H9 (cell line): ENCODE measurements at regions not wholly inside any gene's neighbourhood (a gene's known extent, or its start where the extent isn't known, plus 50 kb on each side); places are given as distances from the start of the nearest gene placed in this dataset.

Source experiments
- DNase-seq: peaks from one replicate; pipeline ENCODE4 v3.0.0-alpha.2; 2017
- H2AFZ ChIP-seq: one replicate; pipeline ENCODE4 v1.6.1; 2013; ENCODE audit warnings: mild to moderate bottlenecking, low read length, control low read depth, moderate library complexity
- H2AK5ac ChIP-seq: 2 replicates; pipeline ENCODE4 v1.6.1; 2013; ENCODE audit warnings: low read length, control low read depth, mixed read lengths; ENCODE audit not compliant: insufficient read length
- H2BK120ac ChIP-seq: one replicate; pipeline ENCODE4 v1.6.1; 2013; ENCODE audit warnings: low read depth, mild to moderate bottlenecking, low read length, control low read depth, inconsistent platforms; ENCODE audit not compliant: poor library complexity, severe bottlenecking
- H2BK12ac ChIP-seq: 2 replicates; pipeline ENCODE4 v1.6.1; 2013; ENCODE audit warnings: low read length, control low read depth, mixed read lengths, low read depth; ENCODE audit not compliant: insufficient read length
- H2BK15ac ChIP-seq: 2 replicates; pipeline ENCODE4 v1.6.1; 2013; ENCODE audit warnings: low read depth, low read length, control low read depth
- H2BK20ac ChIP-seq: one replicate; pipeline ENCODE4 v1.6.1; 2013; ENCODE audit warnings: low read depth, mild to moderate bottlenecking, low read length, control low read depth, inconsistent platforms; ENCODE audit not compliant: poor library complexity, severe bottlenecking
- H2BK5ac ChIP-seq: 2 replicates; pipeline ENCODE4 v1.6.1; 2013; ENCODE audit warnings: low read length, control low read depth, mixed read lengths; ENCODE audit not compliant: insufficient read length
- H3K14ac ChIP-seq: 2 replicates; pipeline ENCODE4 v1.6.1; 2013; ENCODE audit warnings: low read length, control low read depth; ENCODE audit not compliant: insufficient read depth
- H3K18ac ChIP-seq: 2 replicates; pipeline ENCODE4 v1.6.1; 2013; ENCODE audit warnings: low read depth, mild to moderate bottlenecking, mixed read lengths, low read length, control low read depth; ENCODE audit not compliant: insufficient read length
- H3K23ac ChIP-seq: 2 replicates; pipeline ENCODE4 v1.6.1; 2013; ENCODE audit warnings: low read length, control low read depth, mixed read lengths, low read depth; ENCODE audit not compliant: insufficient read length
- H3K23me2 ChIP-seq: 2 replicates; pipeline ENCODE4 v1.6.1; 2013; ENCODE audit warnings: low read depth, mild to moderate bottlenecking, mixed read lengths, low read length, control low read depth; ENCODE audit not compliant: insufficient read length, poor library complexity, severe bottlenecking
- H3K27ac ChIP-seq: 2 replicates; pipeline ENCODE4 v1.5.1; 2013; ENCODE audit warnings: low read length, control low read depth, mixed read lengths, low read depth; ENCODE audit not compliant: insufficient read length
- H3K27me3 ChIP-seq: 2 replicates; pipeline ENCODE4 v1.6.1; 2013; ENCODE audit warnings: low read length, control low read depth, inconsistent platforms; ENCODE audit not compliant: insufficient read depth
- H3K4ac ChIP-seq: 2 replicates; pipeline ENCODE4 v1.6.1; 2013; ENCODE audit warnings: low read depth, mild to moderate bottlenecking, control low read depth, inconsistent platforms, low read length, moderate library complexity
- H3K4me1 ChIP-seq: 2 replicates; pipeline ENCODE4 v1.6.1; 2013; ENCODE audit warnings: low read length, control low read depth, inconsistent platforms; ENCODE audit not compliant: insufficient read depth
- H3K4me2 ChIP-seq: 2 replicates; pipeline ENCODE4 v1.6.1; 2013; ENCODE audit warnings: low read length, control low read depth, mixed read lengths; ENCODE audit not compliant: insufficient read length, insufficient read depth
- H3K56ac ChIP-seq: 2 replicates; pipeline ENCODE4 v1.6.1; 2013; ENCODE audit warnings: low read depth, mild to moderate bottlenecking, mixed read lengths, low read length, control low read depth; ENCODE audit not compliant: insufficient read length
- H3K79me1 ChIP-seq: 2 replicates; pipeline ENCODE4 v1.6.1; 2013; ENCODE audit warnings: low read depth, mild to moderate bottlenecking, moderate library complexity, low read length, control low read depth, inconsistent platforms; ENCODE audit not compliant: insufficient read depth, poor library complexity, severe bottlenecking
- H3K79me2 ChIP-seq: 2 replicates; pipeline ENCODE4 v1.6.1; 2013; ENCODE audit warnings: low read length, control low read depth, inconsistent platforms; ENCODE audit not compliant: insufficient read depth
- H3K9ac ChIP-seq: 2 replicates; pipeline ENCODE4 v1.6.1; 2013; ENCODE audit warnings: low read length, control low read depth, mixed read lengths; ENCODE audit not compliant: insufficient read length; ENCODE audit errors: extremely low read depth
- H3K9me3 ChIP-seq: one replicate; pipeline ENCODE4 v1.6.1; 2013; ENCODE audit warnings: low read depth, low read length, inconsistent platforms; ENCODE audit not compliant: control insufficient read depth
- H3T11ph ChIP-seq: one replicate; pipeline ENCODE4 v1.6.1; 2013; ENCODE audit warnings: mild to moderate bottlenecking, low read length, control low read depth, inconsistent platforms
- H4K20me1 ChIP-seq: one replicate; pipeline ENCODE4 v1.6.1; 2013; ENCODE audit not compliant: control insufficient read depth, insufficient read length, insufficient read depth
- H4K5ac ChIP-seq: 2 replicates; pipeline ENCODE4 v1.6.1; 2013; ENCODE audit warnings: low read depth, mild to moderate bottlenecking, mixed read lengths, low read length, control low read depth; ENCODE audit not compliant: insufficient read length
- H4K8ac ChIP-seq: replicated peaks from 2 replicates; pipeline ENCODE4 v1.6.1; 2013; ENCODE audit warnings: low read length, control low read depth, mixed read lengths, low read depth; ENCODE audit not compliant: insufficient read length
- H4K91ac ChIP-seq: 2 replicates; pipeline ENCODE4 v1.6.1; 2013; ENCODE audit warnings: low read depth, mild to moderate bottlenecking, moderate library complexity, mixed read lengths, low read length, control low read depth; ENCODE audit not compliant: insufficient read length
- H3K27ac Mint-ChIP-seq, 3 experiments: 2 replicates in 2 of 3; 3 replicates in 1 of 3; pipeline ENCODE4 v1.8.0; 2020 to 2021; ENCODE audit warnings: mixed read lengths in 3 of 3, mild to moderate bottlenecking in 1 of 3, moderate library complexity in 1 of 3
- H3K27me3 Mint-ChIP-seq: 2 replicates; pipeline ENCODE4 v1.8.0; 2021; ENCODE audit warnings: low read depth, mild to moderate bottlenecking, moderate library complexity, mixed read lengths
- H3K36me3 Mint-ChIP-seq, 3 experiments: 2 replicates in 2 of 3; 3 replicates in 1 of 3; pipeline ENCODE4 v1.8.0; 2020 to 2021; ENCODE audit warnings: low read depth in 3 of 3, mixed read lengths in 3 of 3; ENCODE audit not compliant: insufficient read depth in 1 of 3
- H3K4me1 Mint-ChIP-seq, 2 experiments: 2 replicates each; pipeline ENCODE4 v1.8.0; 2020; ENCODE audit warnings: mixed read lengths in 2 of 2
- H3K4me3 Mint-ChIP-seq, 2 experiments: 2 replicates in 1 of 2; 3 replicates in 1 of 2; pipeline ENCODE4 v1.8.0; 2020 to 2021; ENCODE audit warnings: mild to moderate bottlenecking in 2 of 2, mixed read lengths in 2 of 2, moderate library complexity in 1 of 2
- H3K9me3 Mint-ChIP-seq, 2 experiments: 2 replicates in 1 of 2; 3 replicates in 1 of 2; pipeline ENCODE4 v1.8.0; 2020; ENCODE audit warnings: mild to moderate bottlenecking in 2 of 2, mixed read lengths in 2 of 2, moderate library complexity in 1 of 2
- CTCF ChIP-seq: fragments of 200-600 bp; sonication (generic); conservative IDR thresholded peaks from 3 replicates; pipeline ENCODE4 v1.8.0; 2021; ENCODE audit warnings: antibody characterized with exemption, mild to moderate bottlenecking
- WGBS: extraction: QIAGEN DNeasy Blood & Tissue Kit; methylation state at CpG from one replicate; pipeline ENCODE4 v1.1.7; 2013; ENCODE audit warnings: missing lambda C conversion rate, low lambda C conversion rate, mixed read lengths; ENCODE audit not compliant: insufficient read length; ENCODE audit errors: extremely low coverage; 5-methylcytosine and 5-hydroxymethylcytosine counted together

GRCh38 chr12:91377436-91377835 is 194.8 kb upstream of the DCN start:
- H4K8ac ChIP-seq = no peak overlapping the region
- no peaks in the 10 kb centered on the region for H3K36me3 Mint-ChIP-seq
- no peak overlapping the region for H2AFZ ChIP-seq
- no peak overlapping the region for H3K4me3 Mint-ChIP-seq
- H3K79me2 ChIP-seq = no peaks in the 10 kb centered on the region
- H3K9me3 Mint-ChIP-seq = peaks cover 0 to 2% of the 10 kb centered on the region in 2 experiments; a peak in 2 of 5 replicates
- H3K27ac Mint-ChIP-seq = no peak overlapping the region
- H4K5ac ChIP-seq = no peak overlapping the region
- peaks cover 36 to 53% of the 10 kb centered on the region in 2 experiments for H3K4me1 Mint-ChIP-seq
- H3K23ac ChIP-seq = no peak overlapping the region
- H2BK15ac ChIP-seq = no peak overlapping the region
- no peak overlapping the region for H2BK12ac ChIP-seq
- H3T11ph ChIP-seq = no peak overlapping the region
- H4K20me1 ChIP-seq = no peaks in the 10 kb centered on the region
- H2BK120ac ChIP-seq = no peak overlapping the region
- H3K9me3 ChIP-seq = no peaks in the 10 kb centered on the region
- no peak for TF ChIP-seq CTCF
- no peak overlapping the region for H3K9ac ChIP-seq
- no peak overlapping the region for H2BK20ac ChIP-seq
- H3K79me1 ChIP-seq = no peaks in the 10 kb centered on the region
- no peaks in the 10 kb centered on the region for H3K23me2 ChIP-seq
- H3K27ac ChIP-seq = no peak overlapping the region
- H3K4ac ChIP-seq = no peak overlapping the region
- H3K4me1 ChIP-seq = peaks cover 5% of the 10 kb centered on the region; the same call in 1 of the 2 replicates
- H4K91ac ChIP-seq = no peak overlapping the region
- DNase-seq = no peak
- no peak overlapping the region for H2AK5ac ChIP-seq
- H3K4me2 ChIP-seq = no peak overlapping the region
- H3K14ac ChIP-seq = no peak overlapping the region
- H3K18ac ChIP-seq = no peak overlapping the region
- H3K27me3 Mint-ChIP-seq = no peaks in the 10 kb centered on the region
- no CpG with 5 or more reads among the region's 3 CpGs for WGBS
- H2BK5ac ChIP-seq = no peak overlapping the region
- H3K27me3 ChIP-seq = no peaks in the 10 kb centered on the region
- H3K56ac ChIP-seq = no peak overlapping the region
